Stimulated activated CD4-positive, alpha-beta T cell treated with anti-CD3 and anti-CD28 coated beads, TNF-alpha, amount 100 ng/mL, for 24 hours (primary cell): ENCODE measurements at regions not wholly inside any gene's neighbourhood (a gene's known extent, or its start where the extent isn't known, plus 50 kb on each side); places are given as distances from the start of the nearest gene placed in this dataset.

Experiments
- DNase-seq, 3 experiments: peaks; one replicate each; pipeline ENCODE4 v3.0.0-alpha.2; 2020; ENCODE audit warnings: low read depth in 3 of 3

DNA sequence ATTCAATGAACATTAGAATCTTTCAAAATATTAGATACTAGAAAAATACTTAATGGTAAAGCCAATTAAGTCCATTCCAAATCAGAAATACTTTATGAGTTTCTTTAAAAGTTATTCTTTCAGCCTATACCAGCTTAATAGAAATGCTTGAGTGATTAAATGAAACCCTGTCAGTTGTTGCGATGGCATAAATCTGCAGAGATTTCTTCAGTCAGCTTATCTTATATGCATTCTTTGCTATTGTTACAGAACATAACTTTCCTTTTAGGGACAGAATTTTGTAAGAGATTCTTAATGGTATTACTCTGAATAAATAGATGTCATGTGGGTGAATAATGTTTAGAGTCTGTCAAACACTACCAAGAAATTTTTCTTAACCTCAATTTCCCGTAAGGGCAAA is 325.0 kb upstream of the HAND2 start:
- DNase-seq: no peak

DNA sequence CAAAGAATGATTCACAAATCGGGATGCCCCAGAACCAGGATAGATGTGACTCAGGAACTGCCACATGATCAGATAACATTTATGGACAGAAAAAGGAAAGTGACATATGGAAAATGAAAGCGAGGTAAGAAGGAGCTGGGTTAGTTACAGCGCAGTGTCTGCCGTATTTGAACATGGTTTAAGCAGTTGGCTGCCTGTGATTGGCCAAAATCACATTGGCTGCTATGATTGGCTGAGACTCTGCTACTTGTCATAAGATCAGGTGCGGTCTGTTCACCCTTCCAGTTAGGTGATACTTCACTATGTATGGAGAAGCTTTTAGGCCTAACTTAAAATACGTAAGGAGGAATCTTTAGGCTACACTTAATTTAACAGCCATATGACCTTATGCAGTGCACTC is 322.7 kb upstream of the HAND2 start:
- DNase-seq: no peak

DNA sequence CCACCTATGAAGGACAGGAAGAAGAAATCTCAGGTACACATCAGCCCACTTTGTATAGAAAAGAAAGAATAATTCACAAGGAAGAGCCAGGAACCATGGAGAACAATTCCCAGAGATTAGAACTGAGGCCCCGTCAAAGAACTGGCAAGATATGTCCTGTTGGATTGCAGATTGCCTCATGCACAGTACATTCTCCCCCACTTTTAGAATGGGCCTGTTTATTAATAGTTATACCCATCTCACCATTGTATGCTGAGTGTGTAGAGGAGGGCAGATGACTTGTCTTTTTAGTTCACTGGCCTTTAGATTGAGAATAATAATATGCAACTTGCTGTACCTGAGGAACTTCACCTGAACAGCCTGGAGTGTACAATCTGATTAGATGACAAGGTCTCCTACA is 315.6 kb upstream of the HAND2 start:
- DNase-seq: no peak

DNA sequence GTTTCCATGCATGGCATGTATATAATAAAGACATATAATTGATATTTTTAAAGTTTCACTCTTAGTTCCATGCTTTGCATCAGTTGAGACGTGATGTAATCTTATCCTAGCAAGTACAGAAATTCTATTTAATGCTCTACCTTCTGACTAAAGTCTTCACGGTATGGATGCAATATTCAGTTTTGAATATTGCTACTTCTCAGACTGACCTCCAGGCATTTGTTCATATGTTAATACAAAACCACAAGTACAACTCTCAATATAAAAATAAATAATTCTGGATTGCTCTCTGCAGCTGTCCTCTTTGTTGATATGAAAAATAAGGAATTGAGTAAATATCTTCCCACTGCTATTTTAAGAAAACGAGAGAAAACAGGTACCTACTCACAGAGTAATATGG is 309.8 kb upstream of the HAND2 start:
- DNase-seq: no peak

DNA sequence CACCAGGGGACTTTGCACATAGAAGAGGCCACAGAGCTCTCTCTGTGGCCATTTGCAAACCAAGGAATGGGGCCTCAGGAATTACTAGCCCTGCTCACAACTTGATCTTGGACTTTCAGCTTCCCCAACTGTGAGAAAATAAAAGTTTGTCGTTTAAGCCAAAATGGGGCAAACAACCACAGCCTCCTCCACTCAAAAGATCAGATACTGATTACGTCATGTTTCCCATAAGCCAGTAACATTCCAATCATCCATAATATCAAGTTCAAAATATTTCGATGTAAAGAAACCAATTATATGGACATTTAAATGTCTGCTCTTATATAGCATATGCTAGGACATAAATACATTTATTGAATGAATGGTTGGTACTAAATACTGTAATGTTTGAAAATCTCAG is 307.5 kb upstream of the HAND2 start:
- DNase-seq: no peak

DNA sequence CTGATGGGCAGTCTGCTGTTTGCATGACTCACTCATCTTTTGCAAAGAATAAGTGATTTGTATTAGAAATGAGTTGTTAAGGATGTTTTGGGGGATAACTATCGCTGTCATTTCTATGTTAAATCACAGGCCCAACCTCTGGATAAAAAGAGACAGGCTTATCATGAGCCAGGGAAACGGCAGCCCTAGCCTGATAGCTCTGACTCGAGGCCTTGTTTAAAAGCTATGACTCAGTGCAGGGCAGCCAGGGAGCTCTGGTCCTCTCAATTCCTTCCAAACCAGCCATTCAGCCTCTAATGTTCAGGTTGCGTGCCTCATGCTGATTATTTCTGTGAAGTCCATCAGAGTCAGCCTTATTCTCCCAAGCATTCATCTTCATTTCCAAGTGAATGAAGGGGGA is 305.9 kb upstream of the HAND2 start:
- DNase-seq: no peak

DNA sequence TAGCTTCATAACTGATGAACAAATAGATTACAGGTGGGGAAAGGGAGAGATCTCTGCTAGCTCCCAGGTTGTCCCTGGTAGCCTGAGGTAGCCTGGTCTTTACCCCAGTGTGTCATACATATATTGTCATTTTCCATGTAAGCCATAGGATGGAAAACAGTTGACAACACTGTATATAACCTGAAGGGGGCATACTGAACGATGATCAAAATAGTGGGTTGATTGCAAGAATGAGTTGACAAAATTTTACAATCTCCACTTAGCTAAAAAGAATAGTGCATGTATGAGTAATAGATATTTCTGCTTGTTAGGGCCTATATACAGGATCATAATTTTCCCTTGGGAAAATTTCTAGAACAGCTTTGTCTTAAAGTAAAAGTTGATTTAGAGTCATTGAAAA is 304.1 kb upstream of the HAND2 start:
- DNase-seq: no peak

DNA sequence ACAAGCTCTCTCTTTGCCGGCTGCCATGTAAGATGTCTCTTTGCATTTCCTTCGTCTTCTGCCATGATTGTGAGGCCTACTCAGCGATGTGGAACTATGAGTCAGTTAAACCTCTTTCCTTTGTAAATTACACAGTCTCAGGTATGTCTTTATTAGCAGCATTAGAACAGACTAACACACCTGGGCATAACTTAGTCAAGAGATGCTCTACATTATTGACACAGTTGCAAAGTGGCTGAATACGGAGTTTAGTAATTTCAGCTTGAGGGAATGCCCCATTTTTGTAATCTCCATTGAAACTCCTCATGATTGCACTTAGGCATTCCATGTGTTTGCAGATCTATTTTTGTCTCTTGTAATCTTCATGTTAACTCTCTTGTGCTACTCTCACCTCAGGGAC is 299.5 kb upstream of the HAND2 start:
- DNase-seq: no peak

DNA sequence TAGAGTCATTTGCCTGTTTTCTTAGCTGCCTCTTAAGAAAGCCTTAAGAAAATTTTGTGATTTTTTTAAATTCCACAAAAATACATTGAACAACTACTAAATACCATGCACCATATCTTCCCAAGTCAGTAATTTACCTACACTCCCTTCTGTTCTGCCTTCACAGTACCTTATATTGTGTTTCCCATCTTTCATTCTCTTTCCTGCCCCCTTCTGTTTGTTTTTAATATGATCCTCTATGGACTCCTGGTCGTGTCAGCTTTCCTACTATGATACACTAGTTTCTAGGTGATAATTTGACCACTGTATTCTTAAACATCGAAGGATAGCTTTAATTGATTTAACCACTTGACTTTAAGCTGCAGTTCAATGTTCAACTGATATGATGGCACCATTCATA is 297.7 kb upstream of the HAND2 start:
- DNase-seq: no peak

DNA sequence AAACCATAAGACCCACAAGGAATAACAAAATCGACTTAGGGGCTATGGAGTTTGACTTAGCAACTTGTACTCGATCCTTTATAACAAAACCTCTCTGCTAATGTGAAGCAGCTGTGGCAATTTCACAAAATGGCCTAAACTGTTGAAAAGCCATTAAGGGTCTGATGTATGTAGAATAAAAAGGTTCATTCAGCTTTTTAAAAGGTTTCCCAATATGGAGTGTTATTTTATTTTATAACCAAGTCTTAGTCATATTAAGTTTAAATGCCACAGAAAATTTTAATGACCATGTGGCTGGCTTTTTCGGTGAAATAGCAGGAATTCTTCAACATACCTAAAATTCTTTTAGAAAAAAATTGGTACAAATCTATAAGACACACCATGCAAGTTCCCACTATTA is 291.8 kb upstream of the HAND2 start:
- no peak for DNase-seq

DNA sequence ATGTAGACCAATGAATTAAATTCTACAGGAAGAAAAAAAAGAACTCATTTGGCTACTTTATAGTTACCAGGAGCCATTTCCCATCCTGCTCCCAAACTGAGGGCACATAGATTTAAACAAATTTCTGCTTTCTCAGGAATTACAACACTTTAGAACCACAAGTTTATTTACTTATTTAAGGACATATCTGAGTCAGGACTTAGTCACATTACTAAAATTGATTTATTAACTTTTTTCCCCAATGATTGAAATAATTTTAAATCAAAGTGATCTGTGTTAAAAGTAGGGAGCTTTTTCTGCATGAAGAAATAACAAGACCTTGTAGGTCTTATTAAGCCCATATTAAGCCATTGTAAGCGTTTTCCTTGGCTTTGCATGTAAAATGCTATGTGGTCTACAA is 291.0 kb upstream of the HAND2 start:
- no peak for DNase-seq

DNA sequence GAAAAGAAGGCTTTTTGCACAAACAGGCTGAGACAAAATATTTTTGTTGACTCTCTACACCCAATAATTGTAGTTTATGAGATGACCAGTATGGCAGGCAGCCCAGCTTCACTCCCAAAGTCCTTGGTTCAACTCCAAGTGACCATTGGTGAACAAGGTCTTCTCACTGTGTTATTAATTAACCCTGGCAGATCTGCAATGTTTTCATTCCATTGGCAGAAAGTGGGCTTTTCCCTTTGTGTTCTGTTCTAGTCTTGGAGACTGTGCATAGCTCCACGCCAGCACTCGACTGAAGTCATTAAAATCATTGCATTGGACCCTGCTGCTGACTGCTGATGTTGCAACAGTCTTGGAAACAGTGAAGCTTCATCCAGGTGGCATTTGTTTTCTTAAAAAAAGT is 277.3 kb upstream of the HAND2 start:
- no peak for DNase-seq

DNA sequence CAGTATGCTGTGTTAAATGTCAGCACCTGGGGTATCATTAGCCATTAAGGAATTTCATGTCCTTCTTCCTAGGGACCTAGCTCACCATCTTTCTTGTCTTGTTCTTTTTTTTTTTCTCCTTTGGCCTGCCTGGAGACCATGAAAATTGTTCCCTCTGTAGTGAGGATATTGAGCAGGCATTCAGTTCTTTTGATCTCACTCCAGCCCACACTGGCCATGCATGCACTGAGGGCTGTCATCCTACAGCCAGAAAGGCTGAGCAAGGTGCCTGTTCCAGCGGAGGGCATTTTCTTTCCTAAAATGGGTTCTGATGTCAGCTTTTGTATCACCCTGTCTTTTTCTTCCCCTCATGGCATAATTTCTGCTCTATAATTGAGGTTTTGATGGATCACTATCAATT is 275.9 kb upstream of the HAND2 start:
- DNase-seq: no peak

DNA sequence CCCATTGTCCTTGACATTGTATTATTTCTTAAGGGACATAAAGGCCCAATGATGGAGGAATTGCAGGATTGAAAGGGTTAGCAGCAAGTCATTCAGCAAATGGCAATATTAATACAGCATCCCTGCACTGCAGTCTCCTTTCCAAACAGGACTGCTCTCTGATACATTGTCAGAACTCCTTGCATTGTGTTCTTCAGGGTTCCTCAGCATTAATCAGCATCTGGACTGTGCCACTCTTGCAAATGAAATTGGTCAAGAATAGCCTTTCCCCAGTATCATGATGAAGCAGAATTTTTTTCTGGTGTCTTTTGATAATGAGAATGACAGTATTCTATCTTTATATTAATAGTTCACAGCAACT is 272.6 kb upstream of the HAND2 start:
- DNase-seq: no peak

DNA sequence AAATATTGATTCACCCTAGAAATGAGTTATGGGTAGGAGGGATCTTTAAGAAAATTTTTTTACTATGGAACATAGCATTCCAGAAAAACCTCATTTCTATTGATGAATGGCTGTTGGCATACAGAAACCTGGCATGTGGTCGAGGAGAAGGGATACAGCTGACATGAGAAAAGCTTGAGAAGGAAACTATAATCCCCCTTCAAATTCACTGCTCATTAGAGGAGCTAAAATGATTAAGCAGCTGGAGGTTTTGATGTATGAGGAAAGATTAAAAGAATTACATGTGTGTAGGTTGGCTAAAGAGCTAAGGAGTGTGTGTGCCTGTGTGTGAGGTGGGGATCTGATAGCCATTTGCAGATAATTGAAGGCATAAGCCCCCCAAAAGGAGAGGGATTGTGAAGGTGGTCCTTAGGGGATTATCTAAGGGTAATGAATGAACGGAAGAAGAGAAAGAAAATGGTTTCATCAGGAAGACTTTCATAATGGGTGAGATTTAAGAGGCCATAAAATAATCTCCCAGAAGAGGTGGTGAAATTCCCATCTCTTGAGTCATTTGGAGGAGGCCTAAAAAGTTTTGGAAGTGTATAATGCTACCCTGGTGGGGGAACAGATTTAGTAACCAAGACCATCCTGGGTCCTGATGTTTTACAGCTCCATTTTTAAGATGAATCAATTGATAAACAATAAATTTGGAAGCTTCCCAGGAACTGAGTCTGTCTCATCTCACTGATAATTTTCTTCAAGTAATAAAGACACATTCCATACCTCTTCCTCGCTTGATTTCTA is 272.0 kb upstream of the HAND2 start:
- no peak for DNase-seq

DNA sequence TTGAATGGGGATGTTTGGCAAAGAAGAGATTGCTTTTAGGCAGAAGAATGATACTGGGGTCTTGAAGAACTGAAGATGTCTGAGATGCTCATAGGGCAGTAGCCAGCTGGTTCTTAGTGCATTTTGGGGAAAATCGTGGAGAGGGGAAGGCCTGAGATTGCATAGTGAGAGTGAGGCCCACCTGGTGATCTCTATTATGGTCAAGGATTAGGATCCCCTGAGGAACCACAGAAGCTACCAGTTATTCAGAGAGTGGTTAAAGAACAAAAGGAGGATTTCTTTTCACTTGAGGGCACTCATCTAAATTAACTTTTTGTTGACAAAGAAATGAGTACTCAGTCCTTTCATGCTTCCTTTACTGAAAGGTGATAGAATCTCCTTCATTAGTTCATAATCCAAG is 271.3 kb upstream of the HAND2 start:
- no peak for DNase-seq

DNA sequence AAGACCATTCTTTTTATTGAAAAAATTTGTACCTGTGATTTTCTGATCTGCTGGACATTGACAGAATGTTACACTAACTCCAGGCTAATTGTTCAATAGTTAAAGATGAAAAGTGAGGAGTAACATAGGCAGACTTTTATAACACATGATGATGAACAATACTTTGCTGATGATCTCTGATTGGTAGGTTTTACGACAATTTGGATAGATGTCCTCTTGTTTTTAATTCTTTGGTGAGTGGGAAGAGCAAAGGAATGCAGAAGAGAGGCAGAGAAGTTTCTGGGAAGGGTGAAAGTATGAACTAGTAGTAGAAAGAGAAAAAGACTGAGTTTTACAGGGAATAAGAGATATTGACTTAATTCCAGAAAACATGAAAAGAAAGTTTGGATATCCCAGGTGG is 267.3 kb upstream of the HAND2 start:
- no peak for DNase-seq

DNA sequence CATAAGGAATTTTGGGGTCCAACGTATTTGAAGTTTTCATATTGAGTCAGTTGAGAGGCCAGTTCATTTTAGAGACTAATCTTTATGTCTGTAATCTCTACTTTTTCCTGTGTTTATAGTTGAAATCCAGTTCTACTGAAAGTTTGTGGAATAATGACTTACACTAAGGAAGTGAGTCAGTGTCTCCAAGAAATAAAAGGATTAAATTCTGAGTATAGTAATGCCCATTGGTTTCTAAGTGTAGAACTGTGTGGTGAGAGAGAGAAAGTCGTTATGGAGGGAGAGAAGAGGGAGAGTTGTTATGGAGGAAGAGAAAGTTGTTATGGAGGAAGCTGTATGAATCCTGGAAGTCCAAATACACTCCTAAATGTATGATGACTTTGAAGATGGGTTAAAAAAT is 264.6 kb upstream of the HAND2 start:
- no peak for DNase-seq

DNA sequence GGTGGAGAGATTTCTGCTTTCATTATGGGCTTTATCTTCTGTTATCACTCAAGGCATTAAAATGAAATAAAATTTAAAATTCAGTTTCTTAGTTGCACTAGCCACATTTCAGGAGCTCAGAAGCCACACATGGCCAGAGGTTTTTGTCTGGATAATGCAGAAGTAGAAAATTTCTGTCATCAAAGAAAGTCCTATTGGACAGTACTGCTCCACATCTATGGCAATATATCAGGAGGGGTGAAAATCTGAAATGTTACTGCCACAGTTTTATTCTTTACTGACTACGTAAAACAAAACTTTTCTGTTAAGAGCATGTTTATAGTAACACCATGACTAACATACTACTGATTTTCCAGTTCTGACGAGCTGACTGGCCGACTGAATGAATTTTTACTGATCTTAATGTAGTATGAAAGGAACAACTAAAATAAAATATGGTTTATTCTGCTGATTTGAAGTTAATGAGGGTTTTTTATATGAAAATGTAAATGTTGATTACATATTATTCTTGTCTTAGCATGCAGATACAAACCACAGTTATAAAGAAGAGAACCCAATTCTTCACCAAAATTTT is 264.0 kb upstream of the HAND2 start:
- no peak for DNase-seq

DNA sequence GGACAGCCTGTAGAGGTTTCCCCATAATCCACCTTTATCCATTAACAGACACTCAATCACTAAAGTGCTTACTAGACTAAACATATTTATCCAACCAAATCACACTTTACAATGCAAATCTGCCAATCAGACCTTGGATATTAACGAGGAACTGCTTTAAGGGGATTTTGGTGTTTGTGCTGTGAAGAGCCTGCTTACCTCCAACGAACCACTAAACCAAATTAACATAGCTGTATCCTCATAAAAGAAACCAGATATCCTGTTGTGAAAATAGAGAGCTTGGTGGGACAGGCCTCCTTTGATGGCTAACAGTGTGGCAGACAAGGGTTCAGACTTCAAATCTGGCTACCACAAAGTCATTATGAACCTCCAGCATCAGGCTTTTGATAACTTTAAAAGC is 252.6 kb upstream of the HAND2 start:
- no peak for DNase-seq

DNA sequence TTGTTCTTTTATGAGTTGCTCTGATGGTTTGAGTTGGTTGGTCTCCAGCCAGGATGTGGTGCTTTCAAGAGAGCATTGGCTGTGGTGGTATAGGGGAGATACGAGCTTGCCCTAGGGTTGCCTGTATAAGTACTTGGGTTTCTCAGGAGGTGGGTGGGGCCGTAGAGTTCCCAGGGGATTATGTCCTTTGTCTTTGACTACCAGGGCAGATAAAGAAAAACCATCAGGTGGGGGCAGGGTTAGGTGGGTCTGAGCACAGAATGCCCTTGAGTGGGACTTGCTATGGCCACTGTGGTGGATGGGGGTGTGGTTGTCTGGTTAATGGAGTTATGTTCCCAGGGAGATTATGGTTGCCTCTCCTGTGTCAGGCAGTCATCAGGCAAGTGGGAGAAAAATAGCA is 247.9 kb upstream of the HAND2 start:
- DNase-seq: no peak

DNA sequence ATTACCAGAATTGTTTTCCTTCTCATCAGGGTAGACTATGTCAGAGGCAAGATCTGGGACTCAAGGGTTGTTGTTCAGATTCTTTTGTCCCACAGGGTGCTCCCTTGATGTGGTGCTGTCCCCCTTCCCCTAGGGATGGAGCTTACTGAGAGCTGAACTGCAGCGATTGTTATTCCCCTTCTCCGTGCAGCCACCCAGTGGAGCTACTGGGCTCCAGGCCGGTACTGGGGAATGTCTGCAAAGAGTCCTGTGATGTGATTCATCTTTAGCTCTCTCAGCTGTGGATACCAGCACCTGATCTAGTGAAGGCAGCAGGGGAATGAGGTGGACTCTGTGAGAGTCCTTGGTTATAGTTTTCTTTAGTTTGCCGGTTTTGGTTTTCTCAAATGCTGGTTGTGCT is 247.4 kb upstream of the HAND2 start:
- no peak for DNase-seq

DNA sequence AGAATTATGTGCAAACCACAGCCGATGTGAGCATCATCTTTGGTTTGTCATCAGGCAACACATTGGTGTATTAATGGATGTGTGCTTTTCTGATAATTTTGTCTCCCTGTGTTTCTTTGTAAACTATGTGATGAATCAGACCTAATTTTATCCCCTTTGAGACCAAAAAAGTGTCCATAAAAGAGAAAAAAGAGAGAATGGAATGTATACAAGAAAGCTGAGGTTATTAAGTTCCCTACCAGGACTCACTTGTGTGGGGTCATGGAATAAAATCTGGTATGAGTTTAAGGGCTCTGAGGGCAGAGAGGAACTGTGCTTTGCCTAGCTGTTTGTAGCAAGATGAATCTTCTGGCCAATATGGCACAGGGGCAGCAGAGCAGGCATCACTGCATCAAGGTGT is 239.5 kb upstream of the HAND2 start:
- DNase-seq: no peak

DNA sequence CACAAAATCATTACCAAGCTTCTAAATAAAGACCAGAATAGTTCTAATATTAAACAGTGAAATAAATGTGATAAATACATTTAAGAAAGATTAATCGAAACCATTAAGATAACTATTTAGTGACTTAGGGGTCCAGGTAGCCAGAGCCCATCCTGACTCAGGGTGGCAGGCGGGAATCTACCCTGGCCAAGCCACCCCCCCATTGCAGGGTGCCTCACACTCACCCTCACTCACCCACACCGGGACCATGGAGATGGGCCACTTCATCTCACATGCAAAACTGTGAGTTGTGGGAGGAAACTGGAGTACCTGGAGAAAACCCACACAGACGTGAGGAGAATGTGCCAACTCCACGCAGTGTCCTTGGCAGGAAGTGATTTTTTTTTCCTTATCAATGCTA is 237.6 kb upstream of the HAND2 start:
- DNase-seq: no peak
